ENCODE measurements at regions not wholly inside any gene's neighbourhood (a gene's known extent, or its start where the extent isn't known, plus 50 kb on each side); places are given as distances from the start of the nearest gene placed in this dataset.

GRCh38 chr2:128455721-128456050 is 137.0 kb upstream of the HS6ST1 start:
- ChIA-PET POLR2A (no interaction called here), CTCF (interaction anchor here (1.5 kb wide), 1 partner anchor 1468 kb away, joined by 3 read pairs; no protein-coding TSS in a partner anchor)
- Histone ChIP-seq H3K27me3 (ENCODE audit: insufficient read depth) (no peaks in the 10 kb centered on the region), H3K4me2 (no peak overlapping the region), H3K4me3 (ENCODE audit: low read depth in 2 of 2, low read length in 1 of 2) (no peak overlapping the region), H3K4me1 (ENCODE audit: control insufficient read depth in 1 of 2, insufficient read depth in 2 of 2, low read depth in 1 of 2, low read length in 1 of 2) (peaks cover 0 to 13% of the 10 kb centered on the region in 2 experiments; a peak in 2 of 4 replicates), H3K79me2 (ENCODE audit: insufficient read depth) (no peaks in the 10 kb centered on the region), H3K9me3 (no peaks in the 10 kb centered on the region), H3K9ac (no peak overlapping the region), H3K36me3 (replicated peaks in 1 of 2; ENCODE audit: control insufficient read depth in 1 of 2, insufficient read depth in 2 of 2, low read length in 1 of 2) (no peaks in the 10 kb centered on the region), H3K27ac (ENCODE audit: low read depth in 2 of 2, low read length in 1 of 2) (no peak overlapping the region), H3K9me2 (no peaks in the 10 kb centered on the region), H4K20me1 (ENCODE audit: insufficient read depth) (no peaks in the 10 kb centered on the region), H2AFZ (ENCODE audit: low read depth) (no peak overlapping the region), H3F3A (replicated peaks; ENCODE audit: insufficient read depth) (no peaks in the 10 kb centered on the region)
- WGBS (ENCODE audit: low lambda C conversion rate): 85% methylated on average over 1 of the region's 1 CpG
- TF ChIP-seq EP300 (IDR thresholded peaks at IDR 0.05; ENCODE audit: borderline replicate concordance in 1 of 2, low read depth in 1 of 2, low read length in 1 of 2) (no peak), REST (IDR thresholded peaks at IDR 0.05; ENCODE audit: low read depth, low read length) (no peak), RXRA (IDR thresholded peaks at IDR 0.05; ENCODE audit: borderline replicate concordance, low read depth) (no peak), PBX3 (IDR thresholded peaks at IDR 0.05) (no peak), YY1 (IDR thresholded peaks at IDR 0.05; ENCODE audit: low read depth) (no peak), SMC3 (IDR thresholded peaks at IDR 0.05; ENCODE audit: low read depth, low read length) (no peak), MEF2A (IDR thresholded peaks at IDR 0.05; ENCODE audit: borderline replicate concordance, low read depth) (no peak), RFX5 (IDR thresholded peaks at IDR 0.05; ENCODE audit: low read length) (no peak), IRF3 (IDR thresholded peaks at IDR 0.05; ENCODE audit: low read depth, low read length) (no peak), MAX (IDR thresholded peaks at IDR 0.05; ENCODE audit: low read depth) (no peak), SIN3A (IDR thresholded peaks at IDR 0.05; ENCODE audit: borderline replicate concordance, low read depth, low read length) (no peak), FOXM1 (IDR thresholded peaks at IDR 0.05; ENCODE audit: low read depth) (no peak), USF1 (IDR thresholded peaks at IDR 0.05; ENCODE audit: borderline replicate concordance, low read depth) (no peak), RCOR1 (IDR thresholded peaks at IDR 0.05; ENCODE audit: low read length) (no peak), FOXJ3 (CRISPR knock-in tag; IDR thresholded peaks at IDR 0.05) (no peak), ELF1 (IDR thresholded peaks at IDR 0.05) (no peak), POLR2AphosphoS5 (IDR thresholded peaks at IDR 0.05; ENCODE audit: low read depth, low read length) (no peak), NFIC (IDR thresholded peaks at IDR 0.05; ENCODE audit: borderline replicate concordance) (no peak)
- DNase-seq: no peak

Data from SK-N-SH (cell line).